ENCODE measurements at regions not wholly inside any gene's neighbourhood (a gene's known extent, or its start where the extent isn't known, plus 50 kb on each side); places are given as distances from the start of the nearest gene placed in this dataset.

DNA sequence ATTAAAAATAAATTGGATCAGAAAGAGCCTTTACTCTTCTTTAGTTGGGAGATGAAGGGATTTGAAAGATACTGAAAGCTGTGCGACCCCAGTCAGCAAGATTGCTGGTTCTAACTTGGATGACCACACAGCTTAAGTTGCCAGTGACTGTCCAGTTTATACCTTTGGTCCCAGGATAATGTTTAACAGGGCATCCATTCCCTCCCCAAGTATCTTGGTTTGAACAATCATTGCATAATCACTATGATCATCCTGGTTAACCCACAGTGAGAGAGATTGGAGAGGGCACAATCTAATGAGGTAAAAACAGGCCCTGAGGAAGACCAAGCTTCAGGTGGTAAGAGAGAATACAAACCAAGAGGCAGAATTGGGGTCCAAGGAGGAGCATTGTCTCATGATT is 798.3 kb downstream of the MAFB start:
- no peak for TF ChIP-seq EZH2phosphoT487 (IDR thresholded peaks at IDR 0.05; ENCODE audit: borderline replicate concordance)
- TF ChIP-seq, protein P1, sequence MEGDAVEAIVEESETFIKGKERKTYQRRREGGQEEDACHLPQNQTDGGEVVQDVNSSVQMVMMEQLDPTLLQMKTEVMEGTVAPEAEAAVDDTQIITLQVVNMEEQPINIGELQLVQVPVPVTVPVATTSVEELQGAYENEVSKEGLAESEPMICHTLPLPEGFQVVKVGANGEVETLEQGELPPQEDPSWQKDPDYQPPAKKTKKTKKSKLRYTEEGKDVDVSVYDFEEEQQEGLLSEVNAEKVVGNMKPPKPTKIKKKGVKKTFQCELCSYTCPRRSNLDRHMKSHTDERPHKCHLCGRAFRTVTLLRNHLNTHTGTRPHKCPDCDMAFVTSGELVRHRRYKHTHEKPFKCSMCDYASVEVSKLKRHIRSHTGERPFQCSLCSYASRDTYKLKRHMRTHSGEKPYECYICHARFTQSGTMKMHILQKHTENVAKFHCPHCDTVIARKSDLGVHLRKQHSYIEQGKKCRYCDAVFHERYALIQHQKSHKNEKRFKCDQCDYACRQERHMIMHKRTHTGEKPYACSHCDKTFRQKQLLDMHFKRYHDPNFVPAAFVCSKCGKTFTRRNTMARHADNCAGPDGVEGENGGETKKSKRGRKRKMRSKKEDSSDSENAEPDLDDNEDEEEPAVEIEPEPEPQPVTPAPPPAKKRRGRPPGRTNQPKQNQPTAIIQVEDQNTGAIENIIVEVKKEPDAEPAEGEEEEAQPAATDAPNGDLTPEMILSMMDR (conservative IDR thresholded peaks at IDR 0.05; ENCODE audit: low read length): no peak
